Tibial nerve (tissue), 3 donors: ENCODE measurements at regions not wholly inside any gene's neighbourhood (a gene's known extent, or its start where the extent isn't known, plus 50 kb on each side); places are given as distances from the start of the nearest gene placed in this dataset.

ENCODE experiments used
- CTCF ChIP-seq, 5 experiments: fragments of 200-600 bp in 3 of 5; fragments of 450-650 bp in 2 of 5; sonication (generic) in 3 of 5; IDR thresholded peaks; one replicate each; pipeline ENCODE4 v1.5.1; 2016 to 2019; ENCODE audit warnings: antibody characterized with exemption in 5 of 5, mild to moderate bottlenecking in 3 of 5, moderate library complexity in 2 of 5
- POLR2A ChIP-seq, 2 donors: fragments of 450-650 bp; IDR thresholded peaks; one replicate each; pipeline ENCODE4 v1.6.1; 2017; ENCODE audit warnings: antibody characterized with exemption in 2 of 2, mild to moderate bottlenecking in 2 of 2, moderate library complexity in 2 of 2

GRCh38 chr4:96126227-96126626 is 286.3 kb downstream of the PDHA2 start:
- TF ChIP-seq POLR2A (IDR thresholded peaks at IDR 0.05): no peak
- TF ChIP-seq CTCF (IDR thresholded peaks at IDR 0.05): no peak
